Neural cell (in vitro differentiated cells): ENCODE measurements at regions not wholly inside any gene's neighbourhood (a gene's known extent, or its start where the extent isn't known, plus 50 kb on each side); places are given as distances from the start of the nearest gene placed in this dataset.

Experiments used
- REST ChIP-seq: IDR thresholded peaks from 2 replicates; pipeline ENCODE4 v1.6.1; 2012; ENCODE audit warnings: borderline replicate concordance
- TAF1 ChIP-seq: IDR thresholded peaks from 2 replicates; pipeline ENCODE4 v1.6.1; 2012; ENCODE audit warnings: low read depth
- TF ChIP-seq, protein P1 (sequence below): fragments of 450-650 bp; IDR thresholded peaks from 2 replicates; pipeline ENCODE4 v1.5.1; 2014; ENCODE audit warnings: antibody characterized with exemption, mild to moderate bottlenecking, moderate library complexity; ENCODE audit not compliant: poor library complexity, severe bottlenecking

DNA sequence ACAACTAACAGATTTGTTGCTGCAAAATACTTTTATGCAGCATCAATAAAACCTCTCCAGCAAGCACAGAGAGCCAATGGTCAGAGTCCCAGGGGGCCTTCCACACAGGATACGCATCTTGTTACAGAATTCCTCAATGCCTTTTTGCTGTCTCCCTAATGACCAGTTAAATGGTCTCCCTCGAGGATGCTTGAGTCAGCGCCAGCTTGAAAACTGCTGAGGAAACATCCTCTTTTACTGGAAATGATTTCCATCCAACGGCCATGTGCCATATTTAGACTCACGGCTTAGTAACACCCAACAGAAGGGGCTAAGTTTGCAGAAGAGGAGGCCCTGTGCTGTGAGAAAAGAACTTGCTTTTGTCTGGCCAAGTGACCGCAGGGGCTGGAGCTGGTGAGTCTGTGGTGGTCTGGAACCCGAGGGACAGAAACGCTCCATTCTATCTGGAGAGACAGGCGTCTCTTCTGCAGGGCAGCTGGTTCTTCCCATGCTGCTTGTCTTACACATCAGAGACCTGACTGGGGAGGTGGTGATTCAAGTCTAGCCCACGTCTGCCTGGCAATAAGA, 496.4 kb downstream of the SETD4 start:
- TF ChIP-seq TAF1 (no peak), REST (no peak)
- TF ChIP-seq, protein P1, sequence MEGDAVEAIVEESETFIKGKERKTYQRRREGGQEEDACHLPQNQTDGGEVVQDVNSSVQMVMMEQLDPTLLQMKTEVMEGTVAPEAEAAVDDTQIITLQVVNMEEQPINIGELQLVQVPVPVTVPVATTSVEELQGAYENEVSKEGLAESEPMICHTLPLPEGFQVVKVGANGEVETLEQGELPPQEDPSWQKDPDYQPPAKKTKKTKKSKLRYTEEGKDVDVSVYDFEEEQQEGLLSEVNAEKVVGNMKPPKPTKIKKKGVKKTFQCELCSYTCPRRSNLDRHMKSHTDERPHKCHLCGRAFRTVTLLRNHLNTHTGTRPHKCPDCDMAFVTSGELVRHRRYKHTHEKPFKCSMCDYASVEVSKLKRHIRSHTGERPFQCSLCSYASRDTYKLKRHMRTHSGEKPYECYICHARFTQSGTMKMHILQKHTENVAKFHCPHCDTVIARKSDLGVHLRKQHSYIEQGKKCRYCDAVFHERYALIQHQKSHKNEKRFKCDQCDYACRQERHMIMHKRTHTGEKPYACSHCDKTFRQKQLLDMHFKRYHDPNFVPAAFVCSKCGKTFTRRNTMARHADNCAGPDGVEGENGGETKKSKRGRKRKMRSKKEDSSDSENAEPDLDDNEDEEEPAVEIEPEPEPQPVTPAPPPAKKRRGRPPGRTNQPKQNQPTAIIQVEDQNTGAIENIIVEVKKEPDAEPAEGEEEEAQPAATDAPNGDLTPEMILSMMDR = no peak
